NCI-H526 treated with DMSO at 0.1 percent for 48 hours (cell line): ENCODE measurements at regions not wholly inside any gene's neighbourhood (a gene's known extent, or its start where the extent isn't known, plus 50 kb on each side); places are given as distances from the start of the nearest gene placed in this dataset.

Experiments used
- DNase-seq: peaks from one replicate; lab custom pipeline; 2025; lab: John Stamatoyannopoulos, UW

DNA sequence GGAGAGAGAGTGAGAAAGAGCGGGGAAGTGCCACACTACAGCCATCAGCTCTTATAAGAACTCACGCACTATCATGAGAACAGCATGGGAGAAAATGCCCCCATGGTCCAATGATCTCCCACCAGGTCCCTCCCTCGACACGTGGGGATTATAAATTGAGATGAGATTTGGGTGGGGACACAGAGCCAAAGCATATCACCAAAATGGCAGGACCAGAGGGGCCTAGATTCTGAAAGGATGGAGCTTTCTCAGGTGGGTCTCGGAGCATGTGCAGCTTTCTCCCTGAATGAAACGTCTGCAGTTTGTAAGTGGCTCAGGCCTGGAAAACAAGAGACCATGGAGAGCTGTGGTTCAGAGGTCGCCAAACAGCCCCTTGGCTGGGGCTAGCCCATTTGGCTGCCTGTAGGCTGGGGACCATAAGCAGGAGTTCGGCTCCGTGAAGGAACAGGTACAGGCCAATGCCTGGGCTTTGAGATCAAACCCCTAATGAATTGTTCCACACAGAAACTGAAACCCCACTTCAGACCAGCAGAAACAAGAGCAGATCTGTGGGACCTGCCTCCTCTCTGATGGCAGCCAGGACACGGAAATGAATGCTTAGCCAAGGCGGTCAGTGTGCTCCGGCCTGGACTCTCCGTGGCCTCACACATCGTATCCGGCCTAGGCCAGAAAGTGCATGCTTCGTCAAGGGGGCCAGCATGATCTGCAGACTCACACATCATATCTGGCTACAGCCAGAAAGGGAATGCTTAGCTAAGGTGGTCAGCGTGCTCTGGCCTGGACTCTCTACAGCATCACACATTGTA, 111.2 kb upstream of the TMEM18 start:
- no peak for DNase-seq

GRCh38 chr2:784753-785152, 107.5 kb upstream of the TMEM18 start:
- no peak for DNase-seq

DNA sequence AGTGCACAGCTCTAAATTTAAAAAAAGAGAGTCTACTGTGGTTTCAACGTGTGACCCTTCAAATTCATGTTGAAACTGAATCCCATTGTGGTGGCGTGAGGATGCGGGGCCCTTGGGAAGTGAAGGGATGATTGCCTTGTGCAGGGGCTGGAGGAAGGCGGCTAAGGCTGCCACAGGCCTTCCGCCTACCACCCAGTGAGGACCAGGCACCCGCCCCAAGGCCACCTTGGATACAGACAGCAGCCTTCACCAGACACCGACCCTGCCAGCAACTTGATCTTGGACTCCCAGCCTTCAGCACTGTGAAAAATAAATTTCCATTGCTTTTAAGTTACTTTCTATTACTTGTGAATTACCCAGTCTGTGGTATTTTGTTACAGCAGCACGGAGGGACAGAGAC, 103.4 kb upstream of the TMEM18 start:
- no peak for DNase-seq

GRCh38 chr2:780002-780401, 102.8 kb upstream of the TMEM18 start:
- DNase-seq: no peak

- no peak for DNase-seq
Observed at GRCh38 chr2:778731-779350, 101.6 kb upstream of the TMEM18 start.

DNA sequence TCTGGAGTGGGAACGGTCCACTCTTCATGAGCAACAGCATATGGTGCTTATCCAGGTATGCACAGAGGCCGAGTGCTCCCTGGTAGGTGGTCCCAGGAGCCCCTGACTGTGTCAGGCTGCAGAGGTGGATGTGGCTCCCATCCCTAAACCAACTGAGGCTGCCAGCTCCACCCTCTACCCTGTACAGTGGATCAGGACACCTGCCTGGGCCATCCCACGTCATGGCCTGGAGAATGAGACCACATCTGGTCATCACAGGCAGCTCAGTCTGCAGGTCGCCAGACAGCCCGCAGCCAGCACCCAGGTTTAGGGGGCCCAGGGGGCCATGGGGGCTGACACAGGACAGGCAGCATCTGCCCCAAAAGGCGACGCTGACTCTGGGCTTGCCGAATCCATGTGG, 100.3 kb upstream of the TMEM18 start:
- no peak for DNase-seq

DNA sequence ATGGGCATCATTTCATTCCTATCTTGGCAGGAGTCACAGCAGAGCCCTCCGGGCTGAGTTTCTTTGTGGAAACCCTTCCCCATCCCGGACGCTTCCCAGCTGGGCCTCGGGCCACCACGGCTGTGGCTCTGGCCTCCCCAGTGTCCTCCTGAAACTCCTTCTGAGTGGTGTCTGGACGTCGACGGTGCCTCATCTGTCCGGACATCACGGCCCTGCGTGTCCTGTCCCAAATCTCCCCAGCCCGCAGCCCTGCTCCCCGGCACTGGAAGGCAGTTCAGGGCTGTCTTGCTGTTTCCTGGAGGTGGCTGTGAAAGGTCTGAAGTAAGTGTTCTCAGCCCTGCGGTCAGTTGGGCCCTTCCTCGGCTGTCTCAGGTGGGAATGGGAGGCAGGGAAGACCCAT, 99.8 kb upstream of the TMEM18 start:
- DNase-seq: no peak

- no peak for DNase-seq
Observed at GRCh38 chr2:776487-776886, 99.3 kb upstream of the TMEM18 start.

DNA sequence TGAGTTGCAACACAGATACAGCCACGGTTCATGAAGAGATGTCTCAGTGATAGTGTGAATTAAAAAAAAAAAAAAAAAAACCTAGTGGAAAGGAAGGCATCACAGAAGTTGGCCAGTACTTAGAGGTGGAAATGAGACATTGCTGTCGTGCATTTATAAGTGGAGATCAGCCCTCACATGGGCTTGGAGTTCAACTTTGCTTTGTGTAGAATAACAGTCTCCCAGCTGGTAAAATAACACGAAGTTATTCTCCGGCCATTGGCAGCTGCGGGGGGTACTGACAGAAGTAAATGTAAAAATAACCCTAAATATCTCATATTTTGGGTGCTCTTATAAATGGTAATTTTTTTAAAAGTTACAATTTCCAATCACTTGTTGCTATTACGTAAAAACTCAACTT, 98.8 kb upstream of the TMEM18 start:
- no peak for DNase-seq

DNA sequence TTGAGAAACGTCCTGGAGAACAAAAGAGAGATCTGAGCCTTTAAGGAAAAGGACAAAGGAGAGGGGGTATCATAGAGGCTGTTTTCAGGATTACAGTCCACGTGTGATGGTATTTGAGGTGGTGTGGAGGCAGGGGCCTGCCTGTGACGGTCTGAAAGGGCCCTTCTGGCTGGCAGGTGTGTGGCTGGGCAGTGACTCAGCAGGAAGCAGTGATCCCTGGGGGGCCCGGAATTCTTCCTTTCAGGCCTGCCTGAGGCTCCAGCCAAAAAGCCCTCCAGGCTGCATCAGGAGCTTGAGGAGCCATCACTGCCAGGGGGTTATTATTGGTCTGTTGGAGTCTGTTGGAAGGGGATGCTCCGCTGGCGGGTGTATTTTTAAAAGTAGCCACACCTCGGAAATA, 97.2 kb upstream of the TMEM18 start:
- DNase-seq: no peak

DNA sequence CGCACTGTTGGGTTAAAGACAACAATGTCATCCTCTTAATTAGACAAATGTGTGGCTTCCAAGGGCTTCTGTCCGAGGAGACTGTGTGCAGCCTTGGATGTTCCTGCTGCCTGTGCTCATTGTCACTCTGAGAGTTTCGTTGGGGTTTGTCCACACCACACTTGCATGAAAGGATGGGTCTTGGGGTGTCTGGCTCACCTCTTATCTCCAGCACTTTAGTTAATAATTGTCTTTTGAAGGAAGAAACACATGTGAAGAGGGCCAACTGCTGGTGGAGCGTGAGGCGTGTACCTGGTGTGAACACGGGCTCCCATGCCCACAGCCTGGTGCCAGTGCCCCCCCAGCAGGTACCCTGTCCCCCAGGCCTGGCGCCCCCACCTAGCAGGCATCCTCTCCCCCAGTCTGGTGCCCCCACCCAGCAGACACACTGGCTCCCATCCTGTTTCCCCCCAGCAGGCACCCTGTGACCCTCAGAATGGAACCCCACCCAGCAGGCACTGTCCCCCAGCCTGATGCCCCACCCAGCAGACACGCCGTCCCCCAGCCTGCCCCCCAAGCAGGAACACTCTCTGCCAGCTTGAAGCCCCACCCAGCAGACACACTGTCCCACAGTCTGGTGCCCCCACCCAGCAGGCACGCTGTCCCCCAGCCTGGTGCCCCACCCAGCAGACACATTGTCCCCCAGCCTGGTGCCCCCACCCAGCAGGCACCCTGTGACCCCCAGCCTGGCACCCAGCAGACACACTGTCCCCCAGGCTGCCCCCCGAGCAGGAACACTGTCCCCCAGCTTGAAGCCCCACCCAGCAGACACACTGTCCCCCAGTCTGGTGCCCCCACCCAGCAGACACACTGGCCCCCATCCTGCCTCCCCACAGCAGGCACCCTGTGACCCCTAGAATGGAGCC, 96.3 kb upstream of the TMEM18 start:
- DNase-seq: no peak

DNA sequence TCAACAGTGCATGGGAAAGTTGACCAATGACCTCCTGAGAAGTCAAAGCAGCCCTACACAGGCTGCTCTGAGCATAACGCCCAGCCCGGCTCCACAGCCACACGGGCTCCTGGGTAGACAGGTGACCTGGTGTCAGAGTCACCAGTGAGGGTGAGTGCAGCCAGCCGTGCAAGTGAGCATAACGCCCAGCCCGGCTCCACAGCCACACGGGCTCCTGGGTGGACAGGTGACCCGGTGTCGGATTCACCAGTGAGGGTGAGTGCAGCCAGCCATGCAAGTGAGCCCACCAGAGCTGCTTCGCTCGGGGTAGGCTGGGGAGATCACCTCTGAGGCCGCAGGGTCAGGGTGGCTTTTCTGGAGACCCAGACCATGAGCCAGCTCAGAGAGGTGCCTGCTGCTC, 94.3 kb upstream of the TMEM18 start:
- DNase-seq: no peak

DNA sequence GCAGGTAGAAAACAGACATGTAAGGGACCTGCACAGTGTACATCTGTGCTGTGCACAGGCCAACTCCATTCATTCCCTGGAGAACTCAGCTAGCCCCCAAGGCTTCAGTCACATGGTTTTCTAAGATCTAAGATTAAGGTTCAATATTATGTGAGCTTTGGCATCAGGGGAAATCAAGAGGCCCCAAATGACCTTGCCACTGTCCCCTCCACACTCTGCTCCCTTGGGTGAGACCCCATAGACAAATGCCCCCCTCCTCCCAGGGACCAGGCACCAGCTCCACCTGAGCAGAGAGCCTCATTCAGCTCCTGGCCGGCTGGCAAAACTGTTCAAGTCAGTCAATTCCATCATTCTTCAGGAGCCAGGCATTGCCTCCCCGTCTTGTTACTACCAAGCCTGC, 93.6 kb upstream of the TMEM18 start:
- no peak for DNase-seq

DNA sequence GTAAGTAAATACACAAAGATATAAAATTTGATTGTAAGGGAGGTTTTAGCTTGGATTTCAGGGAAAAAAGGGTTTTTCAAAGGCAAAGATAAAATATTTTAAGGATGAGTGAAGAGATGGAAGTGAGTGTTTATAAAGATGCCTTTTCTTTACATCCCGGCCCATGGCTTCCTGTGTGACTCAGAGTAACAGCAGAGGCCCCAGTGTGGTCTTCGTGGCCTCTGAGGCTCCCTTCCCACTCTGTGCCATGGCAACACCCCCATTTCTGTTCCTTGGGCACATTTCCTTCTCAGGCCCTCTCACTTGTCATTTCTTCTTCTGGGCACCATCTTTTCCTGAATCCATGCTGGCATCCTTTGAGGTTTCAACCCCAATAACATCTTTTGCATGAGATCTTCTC, 92.6 kb upstream of the TMEM18 start:
- DNase-seq: no peak

DNA sequence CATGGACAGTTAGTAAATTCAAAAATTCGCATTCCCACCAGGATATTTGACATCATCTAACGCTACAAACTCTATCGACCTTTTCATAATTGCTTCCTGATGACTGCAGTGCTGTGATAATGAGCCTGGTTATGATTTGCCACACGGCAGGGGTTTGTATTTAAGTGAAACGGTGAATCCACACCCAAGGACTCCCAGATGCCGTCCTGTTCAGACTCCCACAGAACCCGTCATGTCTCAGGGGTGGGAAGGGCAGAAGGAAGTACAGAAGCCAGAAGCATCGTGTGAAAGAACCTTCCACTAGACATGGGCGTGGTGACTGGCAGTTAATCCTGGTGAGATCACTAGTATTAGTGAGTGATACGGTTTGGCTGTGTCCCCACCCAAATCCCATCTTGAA, 91.2 kb upstream of the TMEM18 start:
- DNase-seq: no peak

DNA sequence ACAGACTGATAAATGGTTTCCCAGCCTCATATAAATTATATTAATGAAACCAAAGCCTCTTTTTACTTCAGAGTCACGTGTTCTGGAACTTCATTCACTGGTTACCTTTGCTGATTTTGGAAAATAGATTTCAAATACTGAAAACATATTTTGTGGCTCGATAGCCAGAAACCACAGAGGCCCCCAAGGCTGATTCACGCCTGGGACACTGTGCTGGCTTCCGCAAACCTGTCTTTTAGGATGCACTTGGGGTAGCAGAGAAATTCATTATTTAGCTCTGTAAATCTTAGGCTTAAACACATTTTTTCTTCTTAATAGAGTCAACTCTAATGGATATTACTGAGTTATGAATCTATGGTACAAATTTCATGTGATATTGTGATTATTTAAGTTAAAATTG, 90.7 kb upstream of the TMEM18 start:
- no peak for DNase-seq

DNA sequence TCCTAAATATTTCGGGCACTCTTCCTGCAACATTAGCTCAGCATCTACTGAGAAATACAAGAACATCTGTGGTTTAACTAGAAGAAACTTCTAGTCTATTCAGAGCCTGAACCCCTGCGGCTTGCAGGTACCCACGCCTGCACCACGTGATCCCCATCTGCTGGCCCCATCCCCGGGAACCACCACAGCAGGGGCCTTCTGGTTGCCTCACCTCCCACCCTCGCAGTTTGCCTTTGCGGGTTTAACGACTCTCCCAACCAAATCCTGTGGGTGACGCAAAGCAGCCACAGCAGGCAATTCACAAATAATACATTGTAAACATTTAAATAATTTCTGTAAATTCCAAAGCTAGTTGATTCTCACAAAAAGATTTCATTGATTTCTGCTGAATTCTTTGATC, 90.2 kb upstream of the TMEM18 start:
- peak; percentile 13 for DNase-seq

DNA sequence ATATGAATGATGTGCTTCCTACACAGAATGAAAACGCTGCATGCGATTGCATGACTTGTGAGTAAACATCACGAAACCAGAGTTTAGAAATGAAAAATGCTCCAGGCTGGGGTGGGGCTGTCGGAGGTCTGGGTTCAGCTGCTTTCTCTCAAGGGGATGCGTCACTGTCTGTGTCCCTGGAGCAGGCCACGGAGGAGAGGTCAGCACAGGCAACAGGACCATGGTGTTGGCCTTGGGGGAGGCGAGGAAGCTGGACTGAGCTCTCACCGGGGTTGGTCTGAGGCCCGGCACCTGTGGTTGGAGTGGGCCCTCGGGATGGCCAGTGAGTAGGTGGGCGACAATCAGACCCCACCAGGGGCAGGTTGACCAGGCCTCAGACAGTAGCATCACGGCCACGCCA, 89.0 kb upstream of the TMEM18 start:
- DNase-seq: no peak

- DNase-seq: no peak
Observed at GRCh38 chr2:765369-765768, 88.2 kb upstream of the TMEM18 start.

- DNase-seq: no peak
Observed at GRCh38 chr2:763766-764525, 86.7 kb upstream of the TMEM18 start.

DNA sequence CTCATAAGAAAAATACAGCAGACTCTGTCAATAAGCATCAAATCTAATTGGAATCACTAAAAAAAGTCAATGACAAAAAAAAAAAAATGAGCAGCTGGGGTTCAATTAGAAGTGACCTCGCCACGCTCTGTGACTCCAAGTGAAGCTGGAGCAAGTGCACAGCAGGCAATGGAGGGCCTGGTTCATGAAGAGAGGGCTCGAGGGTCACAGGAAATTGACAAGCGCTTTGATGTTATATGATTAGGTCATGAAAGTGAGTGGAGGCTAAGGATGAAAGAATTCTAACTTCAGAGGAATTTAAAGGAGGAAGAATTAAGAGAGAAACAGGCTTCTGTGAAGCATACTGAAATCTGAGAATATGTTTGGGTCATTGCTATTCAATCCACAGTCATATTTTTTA, 85.4 kb upstream of the TMEM18 start:
- DNase-seq: no peak

GRCh38 chr2:761384-761783, 84.2 kb upstream of the TMEM18 start:
- DNase-seq: no peak
